Activated CD4-positive, alpha-beta T cell treated with anti-CD3 and anti-CD28 coated beads, Interleukin-2, amount 10 ng/mL, durations not matched to agents 7 days and 5 days (primary cell): ENCODE measurements at regions not wholly inside any gene's neighbourhood (a gene's known extent, or its start where the extent isn't known, plus 50 kb on each side); places are given as distances from the start of the nearest gene placed in this dataset.

Experiments
- CTCF ChIA-PET: fragments of 350-600 bp; sonication (Branson Sonifier 250); formaldehyde crosslinking; loops from one replicate; lab custom pipeline; 2021; ENCODE audit warnings: antibody characterized with exemption; lab: Charles Lee
- POLR2A ChIA-PET: fragments of 350-600 bp; sonication (Branson Sonifier 250); formaldehyde crosslinking; loops from one replicate; lab custom pipeline; 2021; ENCODE audit warnings: antibody characterized with exemption; lab: Charles Lee
- DNase-seq: peaks from one replicate; pipeline ENCODE4 v3.0.0-alpha.2; 2020
- H3K27ac Mint-ChIP-seq: one replicate; pipeline ENCODE4 v1.8.0; 2021; ENCODE audit warnings: mild to moderate bottlenecking, moderate library complexity, mixed read lengths
- H3K27me3 Mint-ChIP-seq: one replicate; pipeline ENCODE4 v1.8.0; 2021; ENCODE audit warnings: mixed read lengths
- H3K36me3 Mint-ChIP-seq: one replicate; pipeline ENCODE4 v1.8.0; 2021; ENCODE audit warnings: low read depth, mixed read lengths
- H3K4me1 Mint-ChIP-seq: one replicate; pipeline ENCODE4 v1.8.0; 2021; ENCODE audit warnings: mixed read lengths
- H3K4me3 Mint-ChIP-seq: one replicate; pipeline ENCODE4 v1.8.0; 2021; ENCODE audit warnings: mild to moderate bottlenecking, moderate library complexity, mixed read lengths
- H3K9me3 Mint-ChIP-seq: one replicate; pipeline ENCODE4 v1.8.0; 2021; ENCODE audit warnings: mixed read lengths

DNA sequence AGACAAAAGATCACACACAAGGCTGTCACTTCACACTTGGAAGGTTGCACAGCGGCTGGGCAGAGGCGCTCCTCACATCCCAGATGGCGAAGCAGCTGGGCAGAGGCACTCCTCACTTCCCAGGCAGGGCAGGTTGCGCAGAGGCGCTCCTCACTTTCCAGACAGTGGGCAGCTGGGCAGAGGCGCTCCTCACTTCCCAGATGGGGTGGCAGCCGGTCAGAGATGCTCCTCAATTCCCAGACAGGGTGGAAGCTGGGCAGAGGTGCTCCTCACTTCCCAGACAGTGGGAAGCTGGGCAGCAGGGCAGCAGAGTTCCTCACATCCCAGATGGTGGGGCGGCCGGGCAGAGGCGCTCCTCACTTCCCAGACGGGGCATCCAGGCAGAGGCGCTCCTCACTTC lies 199.2 kb downstream of the RTL9 start:
- Mint-ChIP-seq H3K9me3 (no peaks in the 10 kb centered on the region), H3K4me1 (no peaks in the 10 kb centered on the region), H3K27ac (no peak overlapping the region), H3K36me3 (no peaks in the 10 kb centered on the region), H3K4me3 (no peak overlapping the region), H3K27me3 (no peaks in the 10 kb centered on the region)
- DNase-seq: no peak
- ChIA-PET CTCF (no interaction called here), POLR2A (no interaction called here)

DNA sequence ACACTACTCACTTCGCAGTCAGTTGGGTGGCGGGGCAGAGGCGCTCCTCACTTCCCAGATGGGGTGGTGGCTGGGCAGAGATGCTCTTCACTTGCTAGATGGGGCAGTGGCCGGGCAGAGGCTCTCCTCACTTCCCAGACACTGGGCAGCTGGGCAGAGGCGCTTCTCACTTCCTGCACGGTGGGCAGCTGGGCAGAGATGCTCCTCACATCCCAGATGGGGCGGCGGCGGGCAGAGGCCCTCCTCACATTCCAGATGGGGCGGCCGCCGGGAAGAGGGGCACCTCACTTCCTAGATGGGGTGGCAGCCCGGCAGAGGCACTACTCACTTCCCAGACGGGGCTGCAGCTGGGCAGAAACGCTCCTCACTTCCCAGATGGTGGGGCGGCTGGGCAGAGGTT lies 199.8 kb downstream of the RTL9 start:
- Mint-ChIP-seq H3K4me3 (no peak overlapping the region), H3K9me3 (no peaks in the 10 kb centered on the region), H3K36me3 (no peaks in the 10 kb centered on the region), H3K27ac (no peak overlapping the region), H3K4me1 (no peaks in the 10 kb centered on the region), H3K27me3 (no peaks in the 10 kb centered on the region)
- ChIA-PET POLR2A (no interaction called here), CTCF (no interaction called here)
- DNase-seq: no peak

- Mint-ChIP-seq H3K36me3 (no peaks in the 10 kb centered on the region), H3K4me3 (no peak overlapping the region), H3K9me3 (no peaks in the 10 kb centered on the region), H3K4me1 (no peaks in the 10 kb centered on the region), H3K27me3 (no peaks in the 10 kb centered on the region), H3K27ac (no peak overlapping the region)
- DNase-seq: no peak
- ChIA-PET POLR2A (no interaction called here), CTCF (no interaction called here)
Measured at GRCh38 chrX:110561034-110561433, 202.4 kb downstream of the RTL9 start.

GRCh38 chrX:110563282-110563681 lies 204.6 kb downstream of the RTL9 start:
- no peaks in the 10 kb centered on the region for H3K9me3 Mint-ChIP-seq
- no peaks in the 10 kb centered on the region for H3K4me1 Mint-ChIP-seq
- no peak for DNase-seq
- no peak overlapping the region for H3K27ac Mint-ChIP-seq
- CTCF ChIA-PET: no interaction called here
- POLR2A ChIA-PET: no interaction called here
- no peaks in the 10 kb centered on the region for H3K27me3 Mint-ChIP-seq
- no peak overlapping the region for H3K4me3 Mint-ChIP-seq
- H3K36me3 Mint-ChIP-seq: no peaks in the 10 kb centered on the region

GRCh38 chrX:110568441-110568840 lies 209.8 kb downstream of the RTL9 start:
- Mint-ChIP-seq H3K4me3 (no peak overlapping the region), H3K4me1 (peaks cover 5% of the 10 kb centered on the region), H3K36me3 (no peaks in the 10 kb centered on the region), H3K9me3 (no peaks in the 10 kb centered on the region), H3K27ac (no peak overlapping the region), H3K27me3 (no peaks in the 10 kb centered on the region)
- POLR2A ChIA-PET: no interaction called here
- CTCF ChIA-PET: no interaction called here
- no peak for DNase-seq

DNA sequence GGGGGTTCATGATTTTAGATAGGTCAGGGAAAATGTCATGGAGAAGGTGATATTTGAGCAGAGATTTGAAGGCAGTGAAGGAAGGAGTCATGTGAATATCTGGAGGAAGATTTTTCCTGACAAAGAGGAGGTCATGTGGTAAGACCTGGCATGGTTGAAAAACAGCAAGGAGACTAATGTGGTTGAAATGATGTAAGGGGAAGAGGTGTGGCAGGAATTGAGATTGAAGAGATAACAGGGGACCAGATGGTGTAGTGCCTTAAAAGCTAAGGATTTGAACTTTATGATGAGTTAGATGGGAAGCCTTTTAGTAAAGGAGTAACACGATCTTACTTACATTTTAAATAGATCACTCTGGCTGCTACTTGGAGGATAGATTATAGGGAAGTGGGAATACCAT lies 210.9 kb downstream of the RTL9 start:
- peaks cover 5% of the 10 kb centered on the region for H3K4me1 Mint-ChIP-seq
- no peaks in the 10 kb centered on the region for H3K36me3 Mint-ChIP-seq
- no peaks in the 10 kb centered on the region for H3K9me3 Mint-ChIP-seq
- no peaks in the 10 kb centered on the region for H3K27me3 Mint-ChIP-seq
- DNase-seq: no peak
- no peak overlapping the region for H3K27ac Mint-ChIP-seq
- CTCF ChIA-PET: no interaction called here
- no peak overlapping the region for H3K4me3 Mint-ChIP-seq
- POLR2A ChIA-PET: no interaction called here

DNA sequence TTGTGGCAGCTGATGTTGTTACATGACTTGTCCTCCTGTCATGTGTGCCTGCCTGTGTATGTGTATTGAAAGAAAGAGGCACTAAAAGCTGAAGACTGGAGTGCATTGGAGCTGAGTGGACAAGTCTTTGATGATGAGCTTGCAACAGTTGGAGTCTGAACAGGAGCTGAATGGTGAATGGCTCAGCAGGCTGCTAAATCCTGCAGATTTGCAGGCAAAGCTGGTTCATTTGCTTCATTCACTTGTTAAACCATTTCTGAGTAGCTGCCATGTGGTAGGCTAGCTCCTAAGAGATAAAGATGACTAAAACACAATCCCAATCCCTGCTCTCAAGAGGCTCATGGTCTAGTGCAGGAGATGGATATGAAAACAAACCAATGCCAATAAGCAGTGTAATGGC lies 217.3 kb downstream of the CHRDL1 start:
- Mint-ChIP-seq H3K27ac (no peak overlapping the region), H3K36me3 (no peaks in the 10 kb centered on the region)
- CTCF ChIA-PET: interaction anchor here (0.7 kb wide), 1 partner anchor 26 kb away, joined by 3 read pairs; no protein-coding TSS in a partner anchor

DNA sequence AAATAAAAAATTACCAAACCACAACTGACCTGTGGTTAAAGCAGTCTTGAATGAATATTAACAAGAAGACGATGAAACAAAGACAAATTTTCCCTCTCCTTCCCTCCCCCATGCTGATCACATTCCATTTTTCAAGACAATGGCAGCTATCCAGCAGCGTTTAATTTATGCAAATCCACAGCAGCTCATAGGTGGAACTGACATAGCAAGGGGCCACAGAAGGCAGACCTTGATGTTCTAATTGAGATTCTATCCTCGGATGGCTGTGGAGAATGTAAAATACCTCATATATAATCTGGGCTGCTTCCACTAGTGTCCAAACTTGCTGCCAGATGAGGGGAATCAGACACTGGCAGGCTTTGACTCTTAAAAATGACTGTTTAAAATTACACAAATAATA lies 211.5 kb downstream of the CHRDL1 start:
- DNase-seq: no peak
- CTCF ChIA-PET: no interaction called here
- Mint-ChIP-seq H3K36me3 (no peaks in the 10 kb centered on the region), H3K4me3 (no peak overlapping the region), H3K27ac (no peak overlapping the region), H3K27me3 (peaks cover 2% of the 10 kb centered on the region), H3K4me1 (no peaks in the 10 kb centered on the region), H3K9me3 (no peaks in the 10 kb centered on the region)
- POLR2A ChIA-PET: no interaction called here

More for the DNA sequence above, 217.3 kb downstream of the CHRDL1 start:
- peaks cover 2% of the 10 kb centered on the region for H3K27me3 Mint-ChIP-seq
- POLR2A ChIA-PET: no interaction called here
- no peak for DNase-seq
- H3K9me3 Mint-ChIP-seq: no peaks in the 10 kb centered on the region
- no peak overlapping the region for H3K4me3 Mint-ChIP-seq
- H3K4me1 Mint-ChIP-seq: no peaks in the 10 kb centered on the region

DNA sequence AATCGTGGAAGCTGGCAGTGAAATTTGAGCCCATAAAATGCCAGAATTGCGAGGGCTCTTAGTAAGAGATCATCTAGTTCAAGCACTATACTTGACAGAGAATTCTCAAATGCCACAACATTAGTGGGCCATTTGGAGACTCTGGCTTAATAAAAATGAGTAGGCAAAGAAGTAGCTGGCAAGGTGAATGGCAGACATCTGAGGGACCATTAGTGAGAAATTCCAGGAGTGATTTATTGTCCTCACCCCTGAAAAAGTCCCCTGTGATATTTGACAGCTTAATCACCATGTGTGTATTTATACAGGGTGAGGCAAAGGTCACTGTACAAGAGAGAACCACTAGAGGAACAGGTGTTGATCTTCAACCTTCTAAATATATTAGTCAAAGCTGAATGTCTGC lies 207.5 kb downstream of the CHRDL1 start:
- Mint-ChIP-seq H3K9me3 (no peaks in the 10 kb centered on the region), H3K27ac (no peak overlapping the region), H3K27me3 (no peaks in the 10 kb centered on the region), H3K4me3 (no peak overlapping the region), H3K4me1 (no peaks in the 10 kb centered on the region), H3K36me3 (no peaks in the 10 kb centered on the region)
- POLR2A ChIA-PET: no interaction called here
- CTCF ChIA-PET: no interaction called here
- DNase-seq: no peak

DNA sequence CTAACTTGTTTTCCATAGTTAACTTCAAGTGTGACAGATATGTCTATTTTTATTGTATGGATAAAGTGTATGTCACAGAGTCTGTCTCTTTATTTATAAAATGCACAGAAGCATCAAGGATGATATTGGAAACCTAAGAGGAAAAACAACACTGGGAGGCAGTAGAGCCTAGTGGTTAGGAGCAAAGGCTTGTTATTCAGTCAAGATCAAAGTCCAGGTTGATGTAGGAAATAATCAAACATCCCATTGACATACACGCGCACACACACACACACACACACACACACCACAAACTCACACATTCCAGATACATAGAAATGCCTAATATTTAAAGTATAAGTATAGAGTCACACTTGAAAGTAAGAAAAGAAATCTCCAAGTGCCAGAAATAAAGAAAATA lies 206.8 kb downstream of the CHRDL1 start:
- H3K27ac Mint-ChIP-seq: no peak overlapping the region
- H3K27me3 Mint-ChIP-seq: no peaks in the 10 kb centered on the region
- ChIA-PET CTCF (no interaction called here), POLR2A (no interaction called here)
- H3K4me1 Mint-ChIP-seq: no peaks in the 10 kb centered on the region
- no peak overlapping the region for H3K4me3 Mint-ChIP-seq
- no peak for DNase-seq
- H3K36me3 Mint-ChIP-seq: no peaks in the 10 kb centered on the region
- H3K9me3 Mint-ChIP-seq: no peaks in the 10 kb centered on the region

GRCh38 chrX:110600745-110601310 lies 194.8 kb downstream of the CHRDL1 start:
- H3K4me3 Mint-ChIP-seq: no peak overlapping the region
- ChIA-PET CTCF (no interaction called here), POLR2A (no interaction called here)
- no peaks in the 10 kb centered on the region for H3K36me3 Mint-ChIP-seq
- H3K9me3 Mint-ChIP-seq: no peaks in the 10 kb centered on the region
- no peak overlapping the region for H3K27ac Mint-ChIP-seq
- no peaks in the 10 kb centered on the region for H3K4me1 Mint-ChIP-seq
- no peak for DNase-seq
- no peaks in the 10 kb centered on the region for H3K27me3 Mint-ChIP-seq

- Mint-ChIP-seq H3K4me3 (no peak overlapping the region), H3K27me3 (no peaks in the 10 kb centered on the region), H3K9me3 (no peaks in the 10 kb centered on the region), H3K27ac (no peak overlapping the region), H3K36me3 (no peaks in the 10 kb centered on the region), H3K4me1 (no peaks in the 10 kb centered on the region)
- no peak for DNase-seq
- ChIA-PET CTCF (no interaction called here), POLR2A (no interaction called here)
Measured at GRCh38 chrX:110614596-110614995, 181.0 kb downstream of the CHRDL1 start.
